Eye (tissue), 1 donor: ENCODE measurements at regions not wholly inside any gene's neighbourhood (a gene's known extent, or its start where the extent isn't known, plus 50 kb on each side); places are given as distances from the start of the nearest gene placed in this dataset.
"Not testable (repeated sequence)": the region's sequence is repeated elsewhere in the genome, so short reads cannot be mapped to it uniquely, and the experiment has no call there.

Source experiments
- DNase-seq: peaks from one replicate; pipeline ENCODE4 v3.0.0-alpha.2; 2015

GRCh38 chr4:9704551-9705332 is 76.7 kb upstream of the DRD5 start:
- no peak for DNase-seq

- DNase-seq: not testable (repeated sequence)
Observed at GRCh38 chr4:9707281-9707680, 74.2 kb upstream of the DRD5 start.

GRCh38 chr4:9707936-9708335 is 73.5 kb upstream of the DRD5 start:
- not testable (repeated sequence) for DNase-seq

- DNase-seq: no peak
Observed at GRCh38 chr4:9709724-9710123, 71.7 kb upstream of the DRD5 start.

GRCh38 chr4:9715271-9715670 is 66.2 kb upstream of the DRD5 start:
- not testable (repeated sequence) for DNase-seq

GRCh38 chr4:9716093-9716492 is 65.3 kb upstream of the DRD5 start:
- no peak for DNase-seq

- DNase-seq: not testable (repeated sequence)
Observed at GRCh38 chr4:9718246-9718939, 63.0 kb upstream of the DRD5 start.

GRCh38 chr4:9722131-9722530 is 59.3 kb upstream of the DRD5 start:
- DNase-seq: not testable (repeated sequence)
